ENCODE measurements at regions not wholly inside any gene's neighbourhood (a gene's known extent, or its start where the extent isn't known, plus 50 kb on each side); places are given as distances from the start of the nearest gene placed in this dataset.

GRCh38 chr10:33684211-33684611 is 349.7 kb upstream of the NRP1 start:
- no peak for TF ChIP-seq CTCF (IDR thresholded peaks at IDR 0.05; ENCODE audit: insufficient read depth, low read length)
- no peak for TF ChIP-seq SPI1 (IDR thresholded peaks at IDR 0.05; ENCODE audit: borderline replicate concordance, low read depth)
- TF ChIP-seq REST (IDR thresholded peaks at IDR 0.05; ENCODE audit: insufficient replicate concordance, low read depth) = no peak

Data from HL-60 (cell line).